Left lung (tissue), 4 donors: ENCODE measurements at regions not wholly inside any gene's neighbourhood (a gene's known extent, or its start where the extent isn't known, plus 50 kb on each side); places are given as distances from the start of the nearest gene placed in this dataset.

Experiments used
- ATAC-seq: fragments of 200-7000 bp; cut with Tn5 transposase; one replicate; pipeline ENCODE4 v1.9.1; 2020; ENCODE audit warnings: moderate library complexity
- DNase-seq, 4 donors: peaks; one replicate each; pipeline ENCODE4 v3.0.0-alpha.2; 2013 to 2020
- H3K27ac ChIP-seq, 2 donors: fragments of 200-600 bp; sonication (generic) in 1 of 2; one replicate each; pipeline versions ENCODE4 v1.5.0 to v1.8.0; 2020 to 2021
- H3K27me3 ChIP-seq, 2 donors: fragments of 200-600 bp; sonication (generic) in 1 of 2; one replicate each; pipeline versions ENCODE4 v1.5.0 to v1.8.0; 2020 to 2021
- H3K36me3 ChIP-seq, 2 donors: fragments of 200-600 bp; sonication (generic) in 1 of 2; one replicate each; pipeline versions ENCODE4 v1.5.0 to v1.8.0; 2020 to 2021
- H3K4me1 ChIP-seq, 2 donors: fragments of 200-600 bp; one replicate each; pipeline ENCODE4 v1.8.0; 2021
- H3K4me3 ChIP-seq, 2 donors: fragments of 200-600 bp; sonication (generic) in 1 of 2; one replicate each; pipeline versions ENCODE4 v1.5.0 to v1.8.0; 2020 to 2021; ENCODE audit warnings: mild to moderate bottlenecking in 1 of 2
- H3K9me3 ChIP-seq, 2 donors: fragments of 200-600 bp; sonication (generic) in 1 of 2; one replicate each; pipeline versions ENCODE4 v1.5.0 to v1.8.0; 2020 to 2021
- CTCF ChIP-seq, 2 donors: fragments of 200-600 bp; sonication (generic) in 1 of 2; IDR thresholded peaks; one replicate each; pipeline versions ENCODE4 v1.5.0 to v1.8.0; 2021; ENCODE audit warnings: antibody characterized with exemption in 2 of 2
- intact Hi-C, 2 donors: fragments of 100-400 bp; cut with DNase I; formaldehyde crosslinking; loops; one replicate each; pipeline versions ENCODE4 v1.11.2 to v1.14.2; 2022
- donor health status: DM: no; HTN: yes; CAD: no.
- donor health status: DM: no; HTN: no; CAD: no.

- intact Hi-C loops = no loop called here
- H3K4me1 ChIP-seq = peaks cover 0 to 48% of the 10 kb centered on the region in 2 donors
- H3K27ac ChIP-seq = no peak overlapping the region
- no peak overlapping the region for H3K4me3 ChIP-seq
- no peak for ATAC-seq
- H3K36me3 ChIP-seq = no peaks in the 10 kb centered on the region
- H3K27me3 ChIP-seq = peaks cover 0 to 12% of the 10 kb centered on the region in 2 donors
- no peak for TF ChIP-seq CTCF (IDR thresholded peaks at IDR 0.05)
- no peak for DNase-seq
- H3K9me3 ChIP-seq = no peaks in the 10 kb centered on the region
These were observed 71.9 kb downstream of the ACTL7B start for GRCh38 chr9:108783731-108784495.

- ATAC-seq (no peak), DNase-seq (no peak)
- no peaks in the 10 kb centered on the region for H3K36me3 ChIP-seq
- no peak overlapping the region for H3K27ac ChIP-seq
- no peak overlapping the region for H3K4me3 ChIP-seq
- intact Hi-C loops = no loop called here
- no peaks in the 10 kb centered on the region for H3K9me3 ChIP-seq
- TF ChIP-seq CTCF (IDR thresholded peaks at IDR 0.05) = no peak
- peaks cover 0 to 12% of the 10 kb centered on the region in 2 donors for H3K27me3 ChIP-seq
- H3K4me1 ChIP-seq = peaks cover 0 to 48% of the 10 kb centered on the region in 2 donors
These were observed 72.5 kb downstream of the ACTL7B start for GRCh38 chr9:108783326-108783725.

GRCh38 chr9:108780942-108781734 lies 74.6 kb downstream of the ACTL7B start:
- Histone ChIP-seq H3K9me3 (no peaks in the 10 kb centered on the region), H3K27me3 (peaks cover 0 to 12% of the 10 kb centered on the region in 2 donors), H3K36me3 (no peaks in the 10 kb centered on the region), H3K27ac (no peak overlapping the region), H3K4me1 (peaks cover 0 to 40% of the 10 kb centered on the region in 2 donors), H3K4me3 (no peak overlapping the region)
- no peak for DNase-seq
- intact Hi-C loops = no loop called here
- no peak for TF ChIP-seq CTCF (IDR thresholded peaks at IDR 0.05)
- no peak for ATAC-seq

- intact Hi-C loops = no loop called here
- no peaks in the 10 kb centered on the region for H3K36me3 ChIP-seq
These were observed 76.0 kb downstream of the ACTL7B start for GRCh38 chr9:108779551-108780325.

More at GRCh38 chr9:108779551-108780325, 76.0 kb downstream of the ACTL7B start:
- DNase-seq = no peak
- no peak for TF ChIP-seq CTCF (IDR thresholded peaks at IDR 0.05)
- Histone ChIP-seq H3K27ac (no peak overlapping the region), H3K4me3 (no peak overlapping the region), H3K4me1 (peaks cover 0 to 30% of the 10 kb centered on the region in 2 donors), H3K9me3 (no peaks in the 10 kb centered on the region), H3K27me3 (peaks cover 0 to 12% of the 10 kb centered on the region in 2 donors)
- no peak for ATAC-seq
